ENCODE measurements at regions not wholly inside any gene's neighbourhood (a gene's known extent, or its start where the extent isn't known, plus 50 kb on each side); places are given as distances from the start of the nearest gene placed in this dataset.

DNA sequence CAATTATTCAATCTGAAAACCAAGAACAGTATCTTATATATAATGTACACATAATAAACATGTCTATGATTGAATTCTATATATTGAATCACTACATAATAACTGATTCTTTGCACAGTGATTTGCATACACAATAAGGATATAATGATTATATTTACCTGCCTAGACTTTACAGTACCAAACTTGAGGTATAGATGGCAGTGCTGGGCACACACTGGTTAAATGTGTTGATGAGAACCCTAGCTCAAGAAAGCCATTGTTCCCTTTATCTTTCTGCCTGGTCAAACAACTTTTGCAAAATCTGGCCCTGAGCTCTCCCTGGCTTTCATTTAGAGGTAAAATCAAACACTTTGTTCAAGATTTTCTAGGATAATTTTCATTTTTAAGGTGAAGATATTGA is 697.7 kb downstream of the TUSC7 start:
- TF ChIP-seq, protein P1, sequence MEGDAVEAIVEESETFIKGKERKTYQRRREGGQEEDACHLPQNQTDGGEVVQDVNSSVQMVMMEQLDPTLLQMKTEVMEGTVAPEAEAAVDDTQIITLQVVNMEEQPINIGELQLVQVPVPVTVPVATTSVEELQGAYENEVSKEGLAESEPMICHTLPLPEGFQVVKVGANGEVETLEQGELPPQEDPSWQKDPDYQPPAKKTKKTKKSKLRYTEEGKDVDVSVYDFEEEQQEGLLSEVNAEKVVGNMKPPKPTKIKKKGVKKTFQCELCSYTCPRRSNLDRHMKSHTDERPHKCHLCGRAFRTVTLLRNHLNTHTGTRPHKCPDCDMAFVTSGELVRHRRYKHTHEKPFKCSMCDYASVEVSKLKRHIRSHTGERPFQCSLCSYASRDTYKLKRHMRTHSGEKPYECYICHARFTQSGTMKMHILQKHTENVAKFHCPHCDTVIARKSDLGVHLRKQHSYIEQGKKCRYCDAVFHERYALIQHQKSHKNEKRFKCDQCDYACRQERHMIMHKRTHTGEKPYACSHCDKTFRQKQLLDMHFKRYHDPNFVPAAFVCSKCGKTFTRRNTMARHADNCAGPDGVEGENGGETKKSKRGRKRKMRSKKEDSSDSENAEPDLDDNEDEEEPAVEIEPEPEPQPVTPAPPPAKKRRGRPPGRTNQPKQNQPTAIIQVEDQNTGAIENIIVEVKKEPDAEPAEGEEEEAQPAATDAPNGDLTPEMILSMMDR (IDR thresholded peaks at IDR 0.05; ENCODE audit: low read depth, low read length) = peak; percentile 57
- TF ChIP-seq EZH2phosphoT487 (IDR thresholded peaks at IDR 0.05; ENCODE audit: low read depth) = no peak

Measured in OCI-LY3 (cell line).